ENCODE measurements at regions not wholly inside any gene's neighbourhood (a gene's known extent, or its start where the extent isn't known, plus 50 kb on each side); places are given as distances from the start of the nearest gene placed in this dataset.

GRCh38 chr5:32850817-32851496 is 139.8 kb downstream of the NPR3 start:
- peaks cover 0 to 7% of the 10 kb centered on the region in 2 donors for H3K4me1 ChIP-seq
- H3K36me3 ChIP-seq: no peaks in the 10 kb centered on the region
- TF ChIP-seq CTCF (IDR thresholded peaks at IDR 0.05): no peak
- no peak overlapping the region for H3K4me3 ChIP-seq
- peak overlapping the region in 1 of 2 donors; percentile 33 for H3K27ac ChIP-seq
- intact Hi-C loops (cut with DNase I): loop anchor here (5.0 kb wide), 2 partner anchors 39 to 69 kb away; no protein-coding TSS in a partner anchor
- no peaks in the 10 kb centered on the region for H3K27me3 ChIP-seq
- no peaks in the 10 kb centered on the region for H3K9me3 ChIP-seq
- no peak for DNase-seq (ENCODE audit: low spot score in 2 of 2)

- H3K4me3 ChIP-seq: no peak overlapping the region
- peaks cover 0 to 2% of the 10 kb centered on the region in 2 donors for H3K9me3 ChIP-seq
- no peaks in the 10 kb centered on the region for H3K36me3 ChIP-seq
- peaks cover 0 to 7% of the 10 kb centered on the region in 2 donors for H3K4me1 ChIP-seq
- no peaks in the 10 kb centered on the region for H3K27me3 ChIP-seq
- no peak for DNase-seq (ENCODE audit: low spot score in 2 of 2)
- TF ChIP-seq CTCF (IDR thresholded peaks at IDR 0.05): no peak
- peak overlapping the region in 1 of 2 donors; percentile 33 for H3K27ac ChIP-seq
- intact Hi-C loops (cut with DNase I): loop anchor here (1.0 to 5.0 kb wide), 3 partner anchors 39 to 142 kb away; no protein-coding TSS in a partner anchor
Measured at GRCh38 chr5:32851559-32852173, 140.5 kb downstream of the NPR3 start.

- peak overlapping the region; percentile 49 to 61 for H3K27ac ChIP-seq
- peak in 1 of 2 donors; percentile 75 for DNase-seq (ENCODE audit: low spot score in 2 of 2)
- intact Hi-C loops (cut with DNase I): loop anchor here (1.0 to 5.0 kb wide), 3 partner anchors 40 to 143 kb away; no protein-coding TSS in a partner anchor
- peaks cover 0 to 10% of the 10 kb centered on the region in 2 donors for H3K9me3 ChIP-seq
- H3K4me3 ChIP-seq: peak overlapping the region in 1 of 2 donors; percentile 31
- H3K27me3 ChIP-seq: no peaks in the 10 kb centered on the region
- no peaks in the 10 kb centered on the region for H3K36me3 ChIP-seq
- peaks cover 0 to 7% of the 10 kb centered on the region in 2 donors for H3K4me1 ChIP-seq
- peak; percentile 25 to 58 (median 30) for TF ChIP-seq CTCF (IDR thresholded peaks at IDR 0.05)
Measured at GRCh38 chr5:32852535-32852934, 141.4 kb downstream of the NPR3 start.

- no peak for DNase-seq (ENCODE audit: low spot score in 2 of 2)
- no peak for TF ChIP-seq CTCF (IDR thresholded peaks at IDR 0.05)
- peaks cover 0 to 7% of the 10 kb centered on the region in 2 donors for H3K4me1 ChIP-seq
- H3K27me3 ChIP-seq: no peaks in the 10 kb centered on the region
- intact Hi-C loops (cut with DNase I): loop anchor here (1.0 to 5.0 kb wide), 3 partner anchors 41 to 144 kb away; no protein-coding TSS in a partner anchor
- peaks cover 0 to 15% of the 10 kb centered on the region in 2 donors for H3K9me3 ChIP-seq
- H3K4me3 ChIP-seq: no peak overlapping the region
- H3K36me3 ChIP-seq: no peaks in the 10 kb centered on the region
- H3K27ac ChIP-seq: peak overlapping the region; percentile 49 to 61
Measured at GRCh38 chr5:32852976-32853375, 141.9 kb downstream of the NPR3 start.

GRCh38 chr5:32854473-32854872 is 143.4 kb downstream of the NPR3 start:
- Histone ChIP-seq H3K27me3 (no peaks in the 10 kb centered on the region), H3K36me3 (no peaks in the 10 kb centered on the region), H3K4me1 (peaks cover 0 to 7% of the 10 kb centered on the region in 2 donors), H3K9me3 (peaks cover 0 to 24% of the 10 kb centered on the region in 2 donors), H3K4me3 (no peak overlapping the region), H3K27ac (no peak overlapping the region)
- intact Hi-C loops (cut with DNase I): loop anchor here (5.0 kb wide), 2 partner anchors 42 to 72 kb away; no protein-coding TSS in a partner anchor
- no peak for DNase-seq (ENCODE audit: low spot score in 2 of 2)
- TF ChIP-seq CTCF (IDR thresholded peaks at IDR 0.05): no peak

Data from ascending aorta (tissue), 2 donors.